GM12865 (cell line): ENCODE measurements at regions not wholly inside any gene's neighbourhood (a gene's known extent, or its start where the extent isn't known, plus 50 kb on each side); places are given as distances from the start of the nearest gene placed in this dataset.

Experiments
- DNase-seq: peaks from one replicate; pipeline ENCODE4 v3.0.0; 2010; ENCODE audit warnings: low read depth
- H3K4me3 ChIP-seq: 2 replicates; pipeline ENCODE4 v1.5.1; 2011; ENCODE audit warnings: mild to moderate bottlenecking, low read depth, low read length, control low read depth
- TF ChIP-seq, protein P1 (sequence below): IDR thresholded peaks from 2 replicates; pipeline ENCODE4 v1.5.1; 2011; ENCODE audit warnings: low read length, control low read depth, low read depth, inconsistent platforms; ENCODE audit not compliant: insufficient read depth; ENCODE audit errors: missing control alignments

- TF ChIP-seq, protein P1, sequence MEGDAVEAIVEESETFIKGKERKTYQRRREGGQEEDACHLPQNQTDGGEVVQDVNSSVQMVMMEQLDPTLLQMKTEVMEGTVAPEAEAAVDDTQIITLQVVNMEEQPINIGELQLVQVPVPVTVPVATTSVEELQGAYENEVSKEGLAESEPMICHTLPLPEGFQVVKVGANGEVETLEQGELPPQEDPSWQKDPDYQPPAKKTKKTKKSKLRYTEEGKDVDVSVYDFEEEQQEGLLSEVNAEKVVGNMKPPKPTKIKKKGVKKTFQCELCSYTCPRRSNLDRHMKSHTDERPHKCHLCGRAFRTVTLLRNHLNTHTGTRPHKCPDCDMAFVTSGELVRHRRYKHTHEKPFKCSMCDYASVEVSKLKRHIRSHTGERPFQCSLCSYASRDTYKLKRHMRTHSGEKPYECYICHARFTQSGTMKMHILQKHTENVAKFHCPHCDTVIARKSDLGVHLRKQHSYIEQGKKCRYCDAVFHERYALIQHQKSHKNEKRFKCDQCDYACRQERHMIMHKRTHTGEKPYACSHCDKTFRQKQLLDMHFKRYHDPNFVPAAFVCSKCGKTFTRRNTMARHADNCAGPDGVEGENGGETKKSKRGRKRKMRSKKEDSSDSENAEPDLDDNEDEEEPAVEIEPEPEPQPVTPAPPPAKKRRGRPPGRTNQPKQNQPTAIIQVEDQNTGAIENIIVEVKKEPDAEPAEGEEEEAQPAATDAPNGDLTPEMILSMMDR, result no peak
- no peak for DNase-seq
- H3K4me3 ChIP-seq, result no peak overlapping the region
Observed at GRCh38 chr15:75100679-75101078, 77.3 kb downstream of the PPCDC start.

DNA sequence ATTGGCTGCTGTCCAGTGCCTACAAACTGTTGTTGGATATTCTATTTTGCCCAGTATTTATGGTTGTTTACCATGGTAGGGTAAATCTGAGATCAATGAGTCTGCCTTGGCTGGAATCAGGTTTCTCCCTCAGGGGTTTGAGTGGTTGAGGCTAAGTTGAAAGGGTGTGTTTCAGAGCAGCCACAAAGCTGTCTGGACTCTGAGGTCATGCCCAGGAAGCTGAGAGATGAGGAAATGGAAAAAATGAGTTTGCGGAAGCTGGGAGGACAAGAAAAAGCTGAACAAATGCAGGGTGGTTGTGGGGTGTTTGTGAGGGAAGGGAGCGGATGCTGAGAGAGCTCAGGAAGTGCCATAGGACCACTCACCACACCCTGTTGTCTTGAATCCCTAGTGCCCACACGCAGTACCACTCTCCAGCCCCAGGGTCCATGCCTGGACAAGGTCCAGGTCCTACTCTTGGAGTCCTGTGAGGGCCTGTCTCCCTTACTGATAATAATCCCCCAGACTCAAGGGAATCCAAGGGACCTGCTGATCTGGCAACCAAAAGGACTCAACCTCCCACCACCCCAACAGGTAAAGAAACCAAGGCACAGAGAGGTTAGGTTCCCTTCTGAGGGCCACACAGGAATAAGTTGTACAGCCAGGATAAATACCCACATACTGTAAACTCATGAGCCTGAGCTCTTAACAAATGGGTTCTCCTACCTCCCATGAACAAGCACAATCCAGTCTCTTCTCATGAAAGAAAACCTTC, 81.6 kb downstream of the PPCDC start:
- no peak overlapping the region for H3K4me3 ChIP-seq
- DNase-seq, result peak; percentile 92
- TF ChIP-seq, protein P1, result no peak

GRCh38 chr15:75107516-75107907, 84.1 kb downstream of the PPCDC start:
- no peak overlapping the region for H3K4me3 ChIP-seq
- TF ChIP-seq, protein P1, result no peak
- no peak for DNase-seq

DNA sequence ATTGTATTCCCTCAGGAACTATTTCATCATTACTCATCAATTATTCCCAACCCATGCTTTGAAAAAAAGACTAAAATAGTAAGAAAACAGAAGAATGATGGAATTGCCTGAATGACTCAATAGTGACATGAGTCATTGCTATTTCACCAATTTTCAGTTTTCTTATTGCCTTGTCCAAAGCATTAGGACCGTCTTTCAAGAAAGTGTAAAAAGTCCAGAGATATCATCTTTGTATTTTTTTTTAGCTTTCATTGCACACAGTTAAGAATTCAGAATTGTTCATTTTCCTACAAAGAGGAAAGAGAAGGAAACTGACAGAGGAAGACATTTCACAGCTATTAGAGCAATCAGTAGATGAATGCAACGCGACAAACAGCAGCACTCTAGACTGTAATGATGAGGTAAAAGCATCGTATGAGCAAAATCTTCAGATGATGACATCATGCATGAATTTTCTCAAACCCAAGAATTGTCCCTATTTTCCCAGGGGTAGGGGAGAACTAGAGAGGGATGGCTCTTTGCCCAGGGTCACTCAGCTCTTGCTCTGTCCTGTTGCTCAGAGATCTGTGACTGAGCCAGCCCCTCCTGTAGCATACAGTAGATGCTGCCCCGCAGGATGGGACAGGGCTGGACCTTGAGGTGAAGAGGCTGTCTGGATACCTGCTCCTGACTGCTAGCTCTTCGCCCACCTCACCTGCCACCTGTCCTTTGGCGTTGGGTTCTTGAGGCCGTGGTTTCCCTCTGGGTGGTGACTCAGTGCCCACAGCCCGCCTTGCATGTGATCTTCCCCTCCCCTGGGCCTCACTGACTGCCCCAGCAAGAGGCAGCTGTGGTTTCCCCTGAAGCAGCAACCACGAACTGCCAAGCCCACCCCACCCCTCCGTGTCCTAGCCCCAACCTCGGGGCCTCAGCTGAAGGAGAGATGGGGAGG, 84.8 kb downstream of the PPCDC start:
- TF ChIP-seq, protein P1, result no peak

DNA sequence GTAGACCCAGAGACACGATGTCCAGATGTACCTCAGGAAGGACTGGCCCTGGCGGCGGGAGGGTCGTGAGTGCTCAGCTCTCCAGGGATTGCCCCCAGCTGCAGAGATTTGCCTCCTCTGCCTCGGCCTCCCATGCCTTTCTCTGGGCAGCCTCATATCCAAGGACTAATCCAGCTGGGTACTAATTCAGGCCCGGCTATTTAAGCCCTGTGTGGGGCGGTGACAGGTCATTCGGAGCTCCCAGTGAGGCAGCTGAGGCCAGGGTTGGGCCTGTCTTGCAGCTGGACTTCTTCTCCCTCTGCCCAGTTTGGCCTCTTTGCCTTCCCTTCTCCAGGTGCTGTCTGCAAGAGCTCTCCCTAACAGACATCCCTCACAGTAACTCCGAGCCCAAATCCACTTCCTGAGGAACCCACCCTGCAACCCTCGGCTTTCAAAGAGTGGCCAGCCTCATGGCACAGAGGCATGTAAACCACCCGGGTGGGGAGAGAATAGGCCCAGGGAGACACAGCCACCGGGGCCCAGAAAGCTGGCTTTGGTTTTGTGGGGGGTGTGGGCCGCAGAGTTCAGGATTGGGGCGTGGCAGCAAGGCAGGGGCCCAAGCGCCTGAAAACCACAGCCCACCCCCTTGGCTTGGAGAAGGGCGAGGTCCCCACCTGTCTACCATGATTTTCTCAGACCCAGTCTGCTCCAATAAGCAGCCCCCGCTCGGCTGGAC, 85.8 kb downstream of the PPCDC start:
- no peak for DNase-seq
- TF ChIP-seq, protein P1, result no peak
- H3K4me3 ChIP-seq, result no peak overlapping the region

More for the DNA sequence above, 84.8 kb downstream of the PPCDC start:
- no peak overlapping the region for H3K4me3 ChIP-seq
- DNase-seq, result peak; percentile 87

DNA sequence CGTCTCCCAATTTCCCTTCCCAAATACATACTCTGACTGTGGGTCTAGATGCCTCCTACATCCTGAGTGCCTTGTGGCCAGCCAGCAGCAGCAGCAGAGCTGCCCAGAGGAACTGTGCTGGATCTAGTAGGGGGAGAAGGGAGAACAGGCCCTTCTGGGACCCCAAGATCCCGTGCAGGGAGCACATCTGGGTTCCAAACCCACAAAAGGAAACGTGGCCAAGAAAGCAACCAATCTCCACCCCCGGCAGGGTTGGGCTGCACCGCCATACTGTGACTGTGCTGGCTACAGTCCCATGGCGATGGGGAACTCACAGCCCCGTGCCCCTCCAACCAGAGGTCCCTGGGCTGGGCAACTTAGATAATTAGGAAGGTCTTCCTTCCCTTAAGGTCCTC, 86.3 kb downstream of the PPCDC start:
- DNase-seq, result no peak
- H3K4me3 ChIP-seq, result no peak overlapping the region
- TF ChIP-seq, protein P1, result no peak
